Osteocyte (in vitro differentiated cells): ENCODE measurements at regions not wholly inside any gene's neighbourhood (a gene's known extent, or its start where the extent isn't known, plus 50 kb on each side); places are given as distances from the start of the nearest gene placed in this dataset.
"Not testable (repeated sequence)": the region's sequence is repeated elsewhere in the genome, so short reads cannot be mapped to it uniquely, and the experiment has no call there.

Source experiments
- DNase-seq: peaks from one replicate; pipeline ENCODE4 v3.0.0; 2021; ENCODE audit warnings: mixed read lengths; ENCODE audit not compliant: unreplicated experiment; ENCODE audit errors: extremely low spot score
- H3K27ac Mint-ChIP-seq: one replicate; pipeline ENCODE4 v1.8.0; 2021; ENCODE audit warnings: mild to moderate bottlenecking, mixed read lengths; ENCODE audit not compliant: unreplicated experiment
- H3K27me3 Mint-ChIP-seq: one replicate; pipeline ENCODE4 v1.8.0; 2021; ENCODE audit warnings: mixed read lengths; ENCODE audit not compliant: unreplicated experiment
- H3K36me3 Mint-ChIP-seq: one replicate; pipeline ENCODE4 v1.8.0; 2021; ENCODE audit warnings: mixed read lengths; ENCODE audit not compliant: unreplicated experiment
- H3K4me1 Mint-ChIP-seq: one replicate; pipeline ENCODE4 v1.8.0; 2021; ENCODE audit warnings: mixed read lengths; ENCODE audit not compliant: unreplicated experiment
- H3K4me3 Mint-ChIP-seq: one replicate; pipeline ENCODE4 v1.8.0; 2021; ENCODE audit warnings: mild to moderate bottlenecking, moderate library complexity, mixed read lengths; ENCODE audit not compliant: unreplicated experiment
- H3K9me3 Mint-ChIP-seq: one replicate; pipeline ENCODE4 v1.8.0; 2021; ENCODE audit warnings: mixed read lengths; ENCODE audit not compliant: unreplicated experiment
- TF ChIP-seq, protein P1 (sequence below): fragments of 200-600 bp; sonication (generic); IDR thresholded peaks from 2 replicates; pipeline ENCODE4 v1.5.0; 2021; ENCODE audit warnings: antibody characterized with exemption, mild to moderate bottlenecking, moderate library complexity

DNA sequence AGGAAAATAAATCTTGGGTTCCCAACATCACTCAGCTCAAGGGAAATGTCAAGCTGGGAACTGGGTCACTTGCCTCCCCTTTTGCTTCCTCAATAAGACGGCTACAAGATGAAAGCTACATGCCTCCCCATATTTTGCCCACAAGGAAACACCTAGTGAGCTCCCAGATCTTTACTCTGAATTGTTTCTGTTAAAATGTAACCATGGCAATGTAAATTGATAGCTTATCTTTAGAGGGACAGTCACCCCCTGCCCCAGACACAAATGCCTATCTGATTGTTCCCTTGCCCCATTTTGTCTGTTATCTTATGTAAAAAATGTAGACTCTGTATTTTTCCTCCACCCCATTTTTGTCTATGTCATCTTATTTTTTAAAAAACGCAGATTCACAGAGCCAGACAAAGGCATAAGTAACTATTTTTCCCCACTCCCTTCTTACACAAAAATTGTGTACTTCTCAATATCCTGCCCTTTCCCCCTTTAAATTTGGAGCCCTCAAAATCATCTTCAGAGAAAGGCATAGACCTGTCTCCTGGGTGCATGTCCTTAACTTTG, 288.7 kb upstream of the ERCC4 start:
- no peaks in the 10 kb centered on the region for H3K27me3 Mint-ChIP-seq
- no peak for DNase-seq
- H3K9me3 Mint-ChIP-seq, result peaks cover 8% of the 10 kb centered on the region
- H3K4me3 Mint-ChIP-seq, result no peak overlapping the region
- H3K36me3 Mint-ChIP-seq, result no peaks in the 10 kb centered on the region
- no peak overlapping the region for H3K27ac Mint-ChIP-seq
- TF ChIP-seq, protein P1, sequence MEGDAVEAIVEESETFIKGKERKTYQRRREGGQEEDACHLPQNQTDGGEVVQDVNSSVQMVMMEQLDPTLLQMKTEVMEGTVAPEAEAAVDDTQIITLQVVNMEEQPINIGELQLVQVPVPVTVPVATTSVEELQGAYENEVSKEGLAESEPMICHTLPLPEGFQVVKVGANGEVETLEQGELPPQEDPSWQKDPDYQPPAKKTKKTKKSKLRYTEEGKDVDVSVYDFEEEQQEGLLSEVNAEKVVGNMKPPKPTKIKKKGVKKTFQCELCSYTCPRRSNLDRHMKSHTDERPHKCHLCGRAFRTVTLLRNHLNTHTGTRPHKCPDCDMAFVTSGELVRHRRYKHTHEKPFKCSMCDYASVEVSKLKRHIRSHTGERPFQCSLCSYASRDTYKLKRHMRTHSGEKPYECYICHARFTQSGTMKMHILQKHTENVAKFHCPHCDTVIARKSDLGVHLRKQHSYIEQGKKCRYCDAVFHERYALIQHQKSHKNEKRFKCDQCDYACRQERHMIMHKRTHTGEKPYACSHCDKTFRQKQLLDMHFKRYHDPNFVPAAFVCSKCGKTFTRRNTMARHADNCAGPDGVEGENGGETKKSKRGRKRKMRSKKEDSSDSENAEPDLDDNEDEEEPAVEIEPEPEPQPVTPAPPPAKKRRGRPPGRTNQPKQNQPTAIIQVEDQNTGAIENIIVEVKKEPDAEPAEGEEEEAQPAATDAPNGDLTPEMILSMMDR, result no peak
- H3K4me1 Mint-ChIP-seq, result no peaks in the 10 kb centered on the region

DNA sequence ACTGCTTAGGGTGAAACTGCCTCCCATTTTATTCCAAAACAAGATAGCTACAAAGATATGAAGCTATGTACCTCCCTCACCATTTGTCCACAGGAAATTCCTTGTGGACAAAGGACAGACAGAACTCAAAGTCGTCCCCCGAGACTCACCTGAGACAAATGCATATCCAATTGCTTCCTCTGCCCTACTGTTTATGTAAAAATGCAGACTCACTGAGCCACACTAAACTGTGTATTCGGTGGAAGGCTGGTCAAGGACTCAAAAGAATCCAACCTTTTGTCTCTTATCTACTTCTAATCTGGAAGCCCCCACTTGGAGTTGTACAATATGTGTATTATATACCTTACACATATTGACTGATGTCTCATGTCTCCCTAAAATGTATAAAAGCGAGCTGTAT, 288.0 kb upstream of the ERCC4 start:
- Mint-ChIP-seq H3K36me3 (no peaks in the 10 kb centered on the region), H3K9me3 (peaks cover 12% of the 10 kb centered on the region), H3K4me1 (no peaks in the 10 kb centered on the region), H3K27me3 (no peaks in the 10 kb centered on the region), H3K4me3 (no peak overlapping the region), H3K27ac (no peak overlapping the region)
- TF ChIP-seq, protein P1, result no peak
- DNase-seq, result no peak

DNA sequence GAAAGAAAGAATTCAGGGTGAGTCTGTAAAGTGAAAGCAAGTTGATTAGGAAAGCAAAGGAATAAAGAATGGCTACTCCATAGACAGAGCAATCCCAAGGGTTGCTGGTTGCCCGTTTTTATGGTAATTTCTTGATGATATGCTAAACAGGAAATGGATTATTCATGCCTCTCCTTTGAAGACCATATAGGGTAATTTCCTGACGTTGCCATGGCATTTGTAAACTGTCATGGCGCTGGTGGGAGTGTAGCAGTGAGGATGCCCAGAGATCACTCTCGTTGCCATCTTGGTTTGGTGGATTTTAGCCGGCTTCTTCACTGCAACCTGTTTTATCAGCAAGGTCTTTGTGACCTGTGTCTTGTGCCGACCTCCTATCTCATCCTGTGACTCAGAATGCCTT, 287.4 kb upstream of the ERCC4 start:
- H3K4me1 Mint-ChIP-seq, H3K27ac Mint-ChIP-seq, H3K4me3 Mint-ChIP-seq, H3K36me3 Mint-ChIP-seq, H3K27me3 Mint-ChIP-seq, DNase-seq: not testable (repeated sequence)
- H3K9me3 Mint-ChIP-seq, result peaks cover 12% of the 10 kb centered on the region

DNA sequence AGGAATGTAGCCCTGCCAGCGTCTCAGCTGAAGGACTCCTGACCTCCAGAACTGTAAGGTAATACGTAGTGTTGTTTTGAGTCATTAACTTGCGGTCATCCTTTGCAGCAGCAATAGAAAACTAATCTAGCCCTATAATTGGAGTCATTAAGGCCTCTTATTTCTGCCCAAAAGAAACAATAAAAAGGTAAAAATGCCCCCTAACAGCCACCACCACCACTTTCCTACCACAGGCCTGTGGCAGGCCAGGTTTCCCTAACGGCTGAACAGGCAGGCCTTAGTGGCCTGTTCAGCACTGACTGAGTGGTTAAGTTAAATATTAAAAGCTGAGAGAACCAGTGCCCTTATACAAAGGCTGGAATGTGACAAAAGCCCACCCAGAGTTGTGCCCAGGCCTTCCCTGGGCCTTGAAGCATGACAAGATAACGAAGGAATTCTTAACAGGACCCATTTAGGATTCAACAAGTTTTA, 286.5 kb upstream of the ERCC4 start:
- H3K27me3 Mint-ChIP-seq, result no peaks in the 10 kb centered on the region
- H3K4me3 Mint-ChIP-seq, result no peak overlapping the region
- no peaks in the 10 kb centered on the region for H3K4me1 Mint-ChIP-seq
- H3K36me3 Mint-ChIP-seq, result no peaks in the 10 kb centered on the region
- no peak for DNase-seq
- no peak overlapping the region for H3K27ac Mint-ChIP-seq
- TF ChIP-seq, protein P1, result no peak
- peaks cover 17% of the 10 kb centered on the region for H3K9me3 Mint-ChIP-seq

DNA sequence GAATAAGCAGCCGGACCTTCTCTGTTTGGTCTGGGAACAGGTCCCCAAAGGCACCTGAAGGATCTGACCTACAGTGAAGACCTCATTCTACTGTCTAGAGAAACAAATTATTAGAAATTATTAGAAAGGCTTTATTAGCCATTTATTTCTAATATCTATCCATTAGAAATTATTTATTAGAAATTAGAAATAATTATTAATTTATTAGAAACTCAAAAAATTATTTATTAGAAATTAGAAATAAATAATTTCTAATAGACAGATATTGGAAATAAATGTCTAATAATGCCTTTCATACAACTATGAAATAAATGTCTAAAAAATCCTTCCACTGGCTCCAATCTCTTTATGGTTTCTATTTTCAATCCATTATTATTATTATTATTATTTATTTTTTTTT, 285.7 kb upstream of the ERCC4 start:
- Mint-ChIP-seq H3K4me1 (no peaks in the 10 kb centered on the region), H3K36me3 (no peaks in the 10 kb centered on the region), H3K27ac (no peak overlapping the region)

More for the DNA sequence above, 285.7 kb upstream of the ERCC4 start:
- no peak for DNase-seq
- no peak overlapping the region for H3K4me3 Mint-ChIP-seq
- H3K9me3 Mint-ChIP-seq, result peaks cover 17% of the 10 kb centered on the region
- H3K27me3 Mint-ChIP-seq, result no peaks in the 10 kb centered on the region
- TF ChIP-seq, protein P1, result no peak
